ENCODE measurements at regions not wholly inside any gene's neighbourhood (a gene's known extent, or its start where the extent isn't known, plus 50 kb on each side); places are given as distances from the start of the nearest gene placed in this dataset.

GRCh38 chr20:52793339-52793963 is 178.7 kb upstream of the TSHZ2 start:
- Histone ChIP-seq H3K36me3 (ENCODE audit: control insufficient read depth in 2 of 4, insufficient read depth in 4 of 4, low read length in 3 of 4) (no peaks in the 10 kb centered on the region), H4K91ac (replicated peaks; ENCODE audit: insufficient read length, low read length) (no peak overlapping the region), H3K14ac (ENCODE audit: insufficient read length) (no peak overlapping the region), H2BK12ac (ENCODE audit: low read depth, low read length) (no peak overlapping the region), H3K4me1 (replicated peaks in 1 of 4; ENCODE audit: control insufficient read depth in 3 of 4, insufficient read depth in 4 of 4, low read length in 3 of 4) (no peaks in the 10 kb centered on the region), H2AK5ac (ENCODE audit: low read depth, low read length) (no peak overlapping the region), H4K20me1 (replicated peaks in 1 of 2; ENCODE audit: control insufficient read depth in 1 of 2, insufficient read depth in 2 of 2, low read length in 2 of 2) (no peaks in the 10 kb centered on the region), H4K8ac (ENCODE audit: extremely low read depth, insufficient read depth, low read length) (no peak overlapping the region), H3K79me1 (ENCODE audit: low read depth, low read length) (no peaks in the 10 kb centered on the region), H3K23me2 (ENCODE audit: low read depth, low read length) (no peaks in the 10 kb centered on the region), H4K5ac (ENCODE audit: insufficient read length, low read depth, low read length) (no peak overlapping the region), H2BK20ac (ENCODE audit: low read length) (no peak overlapping the region), H3K4me3 (ENCODE audit: extremely low read depth in 1 of 4, insufficient read depth in 2 of 4, low read depth in 3 of 4, low read length in 4 of 4) (no peak overlapping the region), H3K27ac (ENCODE audit: low read depth, low read length) (no peak overlapping the region), H3K23ac (ENCODE audit: insufficient read length) (no peak overlapping the region), H3K18ac (ENCODE audit: extremely low read depth, low read length) (no peak overlapping the region), H3K9ac (replicated peaks in 1 of 4; ENCODE audit: extremely low read depth in 1 of 4, low read depth in 3 of 4, low read length in 3 of 4) (no peak overlapping the region), H2BK5ac (ENCODE audit: low read depth, low read length) (no peak overlapping the region), H3K27me3 (replicated peaks in 1 of 4; ENCODE audit: control insufficient read depth in 3 of 4, extremely low read depth in 1 of 4, insufficient read depth in 3 of 4, low read length in 3 of 4) (no peaks in the 10 kb centered on the region), H2BK15ac (ENCODE audit: low read length) (no peak overlapping the region), H2BK120ac (replicated peaks; ENCODE audit: low read depth, low read length) (no peak overlapping the region), H3K4ac (replicated peaks; ENCODE audit: insufficient read length, low read depth, low read length) (no peak overlapping the region), H3K79me2 (ENCODE audit: control insufficient read depth in 1 of 2, insufficient read depth in 2 of 2, low read length in 2 of 2) (no peaks in the 10 kb centered on the region), H3K9me3 (ENCODE audit: insufficient read depth in 2 of 2, low read depth in 1 of 2, low read length in 1 of 2) (no peaks in the 10 kb centered on the region), H2AFZ (ENCODE audit: low read length) (no peak overlapping the region), H3K4me2 (ENCODE audit: insufficient read depth in 1 of 2, low read depth in 2 of 2, low read length in 2 of 2) (no peak overlapping the region), H3K56ac (replicated peaks; ENCODE audit: insufficient read length, low read depth, low read length) (no peak overlapping the region)
- FAIRE-seq (no peak), DNase-seq (ENCODE audit: low read depth in 1 of 2, low spot score in 2 of 2) (no peak)
- ChIA-PET CTCF (ENCODE audit: partially characterized antibody) (no interaction called here), POLR2A (ENCODE audit: partially characterized antibody) (no interaction called here)
- 98% methylated on average over 7 of the region's 7 CpGs; no CpG with 5 or more reads in 1 of the 2 experiments for WGBS, 2 experiments (ENCODE audit: extremely low coverage in 1 of 2, insufficient coverage in 1 of 2, insufficient read length in 1 of 2, insufficient replicate concordance in 2 of 2, low coverage in 1 of 2, low lambda C conversion rate in 2 of 2, missing lambda C conversion rate in 1 of 2)
- TF ChIP-seq ASH2L (IDR thresholded peaks at IDR 0.05; ENCODE audit: low read length) (no peak), TAF7 (optimal IDR thresholded peaks at IDR 0.05; ENCODE audit: borderline replicate concordance, low read depth, low read length) (no peak)

Measured in H1 (cell line).